Thyroid gland (tissue), 4 donors: ENCODE measurements at regions not wholly inside any gene's neighbourhood (a gene's known extent, or its start where the extent isn't known, plus 50 kb on each side); places are given as distances from the start of the nearest gene placed in this dataset.

Source experiments
- DNase-seq, 2 donors: peaks; one replicate each; pipeline ENCODE4 v3.0.0-alpha.2; 2019
- H3K27ac ChIP-seq, 3 donors: fragments of 200-600 bp; sonication (generic); 1 replicate in 2 of 3; 2 replicates in 1 of 3; pipeline ENCODE4 v1.5.1; 2016 to 2019; ENCODE audit warnings: mild to moderate bottlenecking in 1 of 3, moderate library complexity in 1 of 3
- H3K27me3 ChIP-seq: fragments of 200-600 bp; sonication (generic); one replicate; pipeline ENCODE4 v1.5.1; 2019
- H3K36me3 ChIP-seq, 2 donors: fragments of 200-600 bp; sonication (generic); one replicate each; pipeline ENCODE4 v1.5.1; 2016 to 2019
- H3K4me1 ChIP-seq, 2 donors: fragments of 200-600 bp; sonication (generic); one replicate each; pipeline ENCODE4 v1.5.1; 2017 to 2019
- H3K4me3 ChIP-seq, 3 donors: fragments of 200-600 bp; sonication (generic); replicated peaks in 1 of 3; 1 replicate in 2 of 3; 2 replicates in 1 of 3; pipeline ENCODE4 v1.5.1; 2016; ENCODE audit warnings: mild to moderate bottlenecking in 1 of 3
- H3K9me3 ChIP-seq: fragments of 200-600 bp; sonication (generic); one replicate; pipeline ENCODE4 v1.5.1; 2017
- CTCF ChIP-seq, 6 experiments: fragments of 200-600 bp in 3 of 6; fragments of 450-650 bp in 3 of 6; sonication (generic) in 3 of 6; IDR thresholded peaks; one replicate each; pipeline ENCODE4 v1.5.1; 2016 to 2019; ENCODE audit warnings: antibody characterized with exemption in 6 of 6, mild to moderate bottlenecking in 2 of 6, inconsistent platforms in 1 of 6, moderate library complexity in 1 of 6
- POLR2A ChIP-seq, 2 donors: fragments of 450-650 bp; IDR thresholded peaks; one replicate each; pipeline ENCODE4 v1.6.1; 2017; ENCODE audit warnings: antibody characterized with exemption in 2 of 2, mild to moderate bottlenecking in 2 of 2, moderate library complexity in 1 of 2
- WGBS, 2 donors: methylation state at CpG; one replicate each; pipeline ENCODE4 v1.1.5; 2017; 5-methylcytosine and 5-hydroxymethylcytosine counted together
- intact Hi-C: fragments of 100-400 bp; cut with DNase I; formaldehyde crosslinking; loops from one replicate; pipeline ENCODE4 v1.15.1; 2023

GRCh38 chr11:112470355-112470754 is 209.7 kb upstream of the PLET1 start:
- TF ChIP-seq CTCF (IDR thresholded peaks at IDR 0.05) (no peak), POLR2A (IDR thresholded peaks at IDR 0.05) (no peak)
- H3K36me3 ChIP-seq, result no peaks in the 10 kb centered on the region
- H3K4me1 ChIP-seq, result no peaks in the 10 kb centered on the region
- H3K9me3 ChIP-seq, result no peaks in the 10 kb centered on the region
- H3K27me3 ChIP-seq, result no peaks in the 10 kb centered on the region
- WGBS, 2 donors, result 78 to 79% methylated on average over 4 of the region's 4 CpGs
- H3K27ac ChIP-seq, result no peak overlapping the region
- H3K4me3 ChIP-seq, result no peak overlapping the region
- intact Hi-C loops, result no loop called here
- no peak for DNase-seq

DNA sequence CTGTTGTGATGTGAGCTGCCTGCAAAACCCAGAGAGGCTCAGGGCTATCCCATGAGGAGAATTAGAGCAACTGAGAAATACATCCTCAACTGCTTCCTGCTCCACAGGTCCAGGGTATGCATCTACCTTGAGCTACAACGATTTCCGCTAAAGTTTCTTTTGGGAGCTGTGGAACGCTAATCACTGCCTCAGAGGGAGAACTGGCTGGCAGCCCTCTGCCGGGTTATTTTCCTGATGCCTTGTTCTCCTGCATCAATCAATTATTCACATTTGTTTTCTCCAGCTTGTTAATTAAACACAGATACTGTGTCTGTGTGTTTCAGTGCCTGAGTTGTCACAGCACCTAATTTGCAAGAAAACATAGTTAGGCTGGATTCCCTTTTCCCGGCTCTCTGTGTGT is 211.1 kb upstream of the PLET1 start:
- Histone ChIP-seq H3K27ac (no peak overlapping the region), H3K9me3 (no peaks in the 10 kb centered on the region), H3K36me3 (no peaks in the 10 kb centered on the region), H3K27me3 (no peaks in the 10 kb centered on the region), H3K4me3 (no peak overlapping the region), H3K4me1 (no peaks in the 10 kb centered on the region)
- WGBS, 2 donors, result 42 to 45% methylated on average over 5 of the region's 5 CpGs
- no peak for DNase-seq
- intact Hi-C loops, result no loop called here
- TF ChIP-seq CTCF (IDR thresholded peaks at IDR 0.05), result no peak
- TF ChIP-seq POLR2A (IDR thresholded peaks at IDR 0.05), result no peak

- H3K27ac ChIP-seq, result no peak overlapping the region
- intact Hi-C loops, result no loop called here
- H3K4me3 ChIP-seq, result no peak overlapping the region
- WGBS, 2 donors, result 80 to 93% methylated on average over 2 of the region's 2 CpGs
- no peaks in the 10 kb centered on the region for H3K27me3 ChIP-seq
- H3K4me1 ChIP-seq, result no peaks in the 10 kb centered on the region
- no peak for TF ChIP-seq POLR2A (IDR thresholded peaks at IDR 0.05)
- TF ChIP-seq CTCF (IDR thresholded peaks at IDR 0.05), result no peak
- no peaks in the 10 kb centered on the region for H3K36me3 ChIP-seq
- DNase-seq, result no peak
- H3K9me3 ChIP-seq, result no peaks in the 10 kb centered on the region
These were observed 216.5 kb upstream of the PLET1 start for GRCh38 chr11:112477152-112477551.

DNA sequence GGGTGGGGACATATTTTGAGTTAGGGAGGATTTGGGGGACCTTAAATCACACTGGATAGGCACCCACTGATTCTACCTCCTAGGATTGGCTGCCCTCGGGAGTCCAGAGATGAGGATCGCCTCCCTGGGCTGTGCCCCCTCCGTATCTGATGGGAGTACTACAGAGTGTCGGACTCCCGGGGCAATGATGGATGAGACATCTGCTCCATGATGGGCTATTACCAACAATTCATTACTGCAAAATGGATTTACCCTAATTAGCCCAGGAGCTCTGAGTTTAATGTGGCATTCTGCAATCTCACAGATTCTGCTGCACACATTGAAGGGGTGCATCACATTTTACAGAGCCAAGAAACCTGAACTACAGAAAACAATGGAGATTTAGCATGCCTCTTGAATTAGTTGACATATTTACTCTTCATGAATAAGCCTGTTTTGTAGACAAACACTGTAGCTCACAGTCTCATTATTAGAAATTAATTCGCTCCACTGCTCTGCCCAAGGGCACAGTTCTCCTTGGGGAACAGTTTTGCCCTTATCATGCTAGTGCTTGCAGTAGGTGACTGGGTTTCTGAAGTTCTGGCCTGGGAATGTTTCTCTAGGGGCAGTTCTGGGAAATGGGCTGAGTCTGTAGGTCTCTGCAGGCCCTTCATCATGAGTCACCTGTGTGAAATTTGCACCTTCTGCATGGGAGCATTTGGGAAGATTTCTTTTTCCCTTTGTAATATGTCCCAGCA is 217.1 kb upstream of the PLET1 start:
- intact Hi-C loops, result no loop called here
- TF ChIP-seq POLR2A (IDR thresholded peaks at IDR 0.05), result no peak
- no peaks in the 10 kb centered on the region for H3K9me3 ChIP-seq
- no peaks in the 10 kb centered on the region for H3K27me3 ChIP-seq
- no peak overlapping the region for H3K4me3 ChIP-seq
- H3K4me1 ChIP-seq, result no peaks in the 10 kb centered on the region
- WGBS, 2 donors, result 75 to 81% methylated on average over 6 of the region's 6 CpGs
- no peaks in the 10 kb centered on the region for H3K36me3 ChIP-seq
- H3K27ac ChIP-seq, result no peak overlapping the region
- no peak for DNase-seq

GRCh38 chr11:112478806-112479205 is 218.1 kb upstream of the PLET1 start:
- Histone ChIP-seq H3K36me3 (no peaks in the 10 kb centered on the region), H3K4me1 (no peaks in the 10 kb centered on the region), H3K27me3 (no peaks in the 10 kb centered on the region), H3K9me3 (no peaks in the 10 kb centered on the region), H3K4me3 (no peak overlapping the region), H3K27ac (no peak overlapping the region)
- TF ChIP-seq POLR2A (IDR thresholded peaks at IDR 0.05), result no peak
- no peak for TF ChIP-seq CTCF (IDR thresholded peaks at IDR 0.05)
- no peak for DNase-seq
- WGBS, 2 donors, result 84 to 85% methylated on average over 4 of the region's 4 CpGs
- intact Hi-C loops, result no loop called here
